GM23338 (cell line): ENCODE measurements at regions not wholly inside any gene's neighbourhood (a gene's known extent, or its start where the extent isn't known, plus 50 kb on each side); places are given as distances from the start of the nearest gene placed in this dataset.
A peak's percentile ranks its signal among the peaks of the same experiment; 100 is the strongest.

ENCODE experiments used
- ATAC-seq: fragments of 200-7000 bp; cut with Tn5 transposase; 3 replicates; pipeline ENCODE4 v1.9.1; 2020
- DNase-seq: peaks from one replicate; pipeline ENCODE4 v3.0.0-alpha.2; 2015; ENCODE audit warnings: low spot score
- H2AFZ ChIP-seq: fragments of 200-600 bp; sonication (generic); 2 replicates; pipeline ENCODE4 v1.8.0; 2016; ENCODE audit warnings: antibody characterized with exemption, mild to moderate bottlenecking, moderate library complexity
- H3F3A ChIP-seq: fragments of 200-600 bp; sonication (generic); replicated peaks from 2 replicates; pipeline ENCODE4 v1.8.0; 2017; ENCODE audit warnings: antibody characterized with exemption, mixed run types, low read depth
- H3K27ac ChIP-seq: fragments of 200-600 bp; sonication (generic); 2 replicates; pipeline ENCODE4 v1.6.1; 2016; ENCODE audit warnings: low read depth
- H3K27me3 ChIP-seq: fragments of 200-600 bp; sonication (generic); 2 replicates; pipeline ENCODE4 v1.8.0; 2016; ENCODE audit warnings: mild to moderate bottlenecking, mixed run types, moderate library complexity; ENCODE audit not compliant: insufficient read depth
- H3K36me3 ChIP-seq: fragments of 200-600 bp; sonication (generic); 2 replicates; pipeline ENCODE4 v1.8.0; 2016; ENCODE audit warnings: mild to moderate bottlenecking; ENCODE audit not compliant: insufficient read depth
- H3K4me1 ChIP-seq: fragments of 200-600 bp; sonication (generic); 2 replicates; pipeline ENCODE4 v1.8.0; 2016; ENCODE audit warnings: mild to moderate bottlenecking, moderate library complexity; ENCODE audit not compliant: insufficient read depth
- H3K4me2 ChIP-seq: fragments of 200-600 bp; sonication (generic); 2 replicates; pipeline ENCODE4 v1.7.1; 2017; ENCODE audit warnings: mixed run types
- H3K4me3 ChIP-seq: fragments of 200-600 bp; sonication (generic); 2 replicates; pipeline ENCODE4 v1.6.1; 2016; ENCODE audit warnings: mixed run types
- H3K79me2 ChIP-seq: fragments of 200-600 bp; sonication (generic); replicated peaks from 2 replicates; pipeline ENCODE4 v1.8.0; 2017; ENCODE audit warnings: mild to moderate bottlenecking; ENCODE audit not compliant: insufficient read depth
- H3K9me2 ChIP-seq: fragments of 200-600 bp; sonication (generic); 2 replicates; pipeline ENCODE4 v1.8.0; 2017; ENCODE audit not compliant: insufficient read depth
- H4K20me1 ChIP-seq: fragments of 200-600 bp; sonication (generic); replicated peaks from 2 replicates; pipeline ENCODE4 v1.8.0; 2017; ENCODE audit warnings: mild to moderate bottlenecking; ENCODE audit not compliant: insufficient read depth
- H3K27ac Mint-ChIP-seq: 2 replicates; pipeline ENCODE4 v1.8.0; 2020; ENCODE audit warnings: inconsistent platforms, mild to moderate bottlenecking, moderate library complexity, mixed read lengths
- H3K27me3 Mint-ChIP-seq: 3 replicates; pipeline ENCODE4 v1.8.0; 2022; ENCODE audit warnings: low read depth, mild to moderate bottlenecking, moderate library complexity, mixed read lengths, inconsistent platforms; ENCODE audit not compliant: insufficient read depth, poor library complexity
- H3K36me3 Mint-ChIP-seq: 3 replicates; pipeline ENCODE4 v1.8.0; 2021; ENCODE audit warnings: low read depth, mild to moderate bottlenecking, inconsistent platforms, moderate library complexity, mixed read lengths
- H3K4me1 Mint-ChIP-seq: 3 replicates; pipeline ENCODE4 v1.8.0; 2020; ENCODE audit warnings: mild to moderate bottlenecking, inconsistent platforms, mixed read lengths
- H3K4me3 Mint-ChIP-seq: 3 replicates; pipeline ENCODE4 v1.8.0; 2021; ENCODE audit warnings: moderate library complexity, mild to moderate bottlenecking, inconsistent platforms, mixed read lengths
- H3K9me3 Mint-ChIP-seq: 3 replicates; pipeline ENCODE4 v1.8.0; 2020; ENCODE audit warnings: moderate library complexity, mild to moderate bottlenecking, inconsistent platforms, mixed read lengths
- CREB1 ChIP-seq: fragments of 250-450 bp; sonication (Bioruptor Pico); IDR thresholded peaks from 2 replicates; pipeline ENCODE4 v1.5.0; 2020; ENCODE audit warnings: low read depth, mild to moderate bottlenecking, moderate library complexity
- EZH2 ChIP-seq: fragments of 200-600 bp; sonication (generic); IDR thresholded peaks from one replicate; pipeline ENCODE4 v1.8.0; 2017; ENCODE audit warnings: antibody characterized with exemption, mild to moderate bottlenecking, low read depth; ENCODE audit not compliant: unreplicated experiment
- EZH2phosphoT487 ChIP-seq: fragments of 200-600 bp; sonication (generic); IDR thresholded peaks from one replicate; pipeline ENCODE4 v1.8.1; 2018; ENCODE audit warnings: antibody characterized with exemption; ENCODE audit not compliant: unreplicated experiment
- JUNB ChIP-seq: IDR thresholded peaks from one replicate; pipeline ENCODE4 v1.6.1; 2016; ENCODE audit warnings: antibody characterized with exemption; ENCODE audit not compliant: unreplicated experiment
- NANOG ChIP-seq: IDR thresholded peaks from 2 replicates; pipeline ENCODE4 v1.6.1; 2016; ENCODE audit warnings: antibody characterized with exemption, borderline replicate concordance
- POLR2AphosphoS5 ChIP-seq: IDR thresholded peaks from 2 replicates; pipeline ENCODE4 v1.6.1; 2016; ENCODE audit warnings: antibody characterized with exemption, low read depth
- STAT1 ChIP-seq: IDR thresholded peaks from one replicate; pipeline ENCODE4 v1.6.1; 2016; ENCODE audit warnings: antibody characterized with exemption; ENCODE audit not compliant: unreplicated experiment
- ZNF114 ChIP-seq: fragments of 250-450 bp; sonication (Bioruptor Pico); IDR thresholded peaks from 2 replicates; pipeline ENCODE4 v1.5.0; 2020; ENCODE audit warnings: mild to moderate bottlenecking, moderate library complexity
- ZNF331 ChIP-seq: fragments of 250-450 bp; sonication (Bioruptor Pico); IDR thresholded peaks from 2 replicates; pipeline ENCODE4 v1.5.0; 2020; ENCODE audit warnings: low read depth, mild to moderate bottlenecking, moderate library complexity
- TF ChIP-seq, protein P1 (sequence below): IDR thresholded peaks from one replicate; pipeline ENCODE4 v1.6.1; 2018; ENCODE audit warnings: antibody characterized with exemption; ENCODE audit not compliant: unreplicated experiment
- TF ChIP-seq, protein P2 (sequence below), 2 experiments: fragments of 200-600 bp in 1 of 2; sonication (generic) in 1 of 2; conservative IDR thresholded peaks; 2 replicates each; pipeline versions ENCODE4 v1.5.1 to v1.6.1; 2016 to 2017; ENCODE audit warnings: antibody characterized with exemption in 2 of 2, low read depth in 2 of 2, mild to moderate bottlenecking in 2 of 2, moderate library complexity in 1 of 2
- TF ChIP-seq, protein P3 (sequence below): fragments of 250-450 bp; sonication (Bioruptor Pico); IDR thresholded peaks from 2 replicates; pipeline ENCODE4 v1.5.0; 2020; ENCODE audit warnings: mild to moderate bottlenecking, moderate library complexity
- TF ChIP-seq, protein P4 (sequence below): IDR thresholded peaks from 2 replicates; pipeline ENCODE4 v1.6.1; 2016; ENCODE audit warnings: antibody characterized with exemption

DNA sequence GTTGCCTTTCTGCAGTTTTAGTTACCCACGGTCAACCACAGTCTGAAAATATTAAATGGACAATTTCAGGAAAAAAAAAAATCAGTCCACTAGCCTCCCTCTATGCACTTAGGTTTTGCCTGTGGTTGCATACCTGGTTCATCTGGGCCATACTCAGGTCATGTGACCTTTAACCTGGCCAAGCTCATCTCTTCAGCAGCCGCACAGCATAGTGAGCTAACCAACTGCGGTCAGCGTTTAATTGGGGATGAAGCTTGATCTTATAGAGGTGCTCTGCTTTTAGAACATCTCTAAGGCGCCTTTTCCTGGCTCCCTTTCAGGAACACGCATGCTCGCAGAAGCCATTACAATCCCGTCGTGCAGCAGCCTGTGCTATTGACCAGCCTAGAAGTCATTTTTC lies 177.2 kb upstream of the HMGA2 start:
- Histone ChIP-seq H3F3A (no peaks in the 10 kb centered on the region), H2AFZ (peak overlapping the region; percentile 15; the same call in 1 of the 2 replicates), H3K36me3 (no peaks in the 10 kb centered on the region), H3K9me2 (0 out of 2 replicates have a peak, but pooled peaks cover 3% of the 10 kb centered on the region), H4K20me1 (no peaks in the 10 kb centered on the region), H3K27me3 (no peaks in the 10 kb centered on the region), H3K27ac (no peak overlapping the region), H3K4me1 (no peaks in the 10 kb centered on the region), H3K4me2 (no peak overlapping the region), H3K4me3 (no peak overlapping the region), H3K79me2 (no peaks in the 10 kb centered on the region)
- no peak for TF ChIP-seq ZNF114 (CRISPR knock-in tag)
- no peak for TF ChIP-seq JUNB
- TF ChIP-seq, protein P1, sequence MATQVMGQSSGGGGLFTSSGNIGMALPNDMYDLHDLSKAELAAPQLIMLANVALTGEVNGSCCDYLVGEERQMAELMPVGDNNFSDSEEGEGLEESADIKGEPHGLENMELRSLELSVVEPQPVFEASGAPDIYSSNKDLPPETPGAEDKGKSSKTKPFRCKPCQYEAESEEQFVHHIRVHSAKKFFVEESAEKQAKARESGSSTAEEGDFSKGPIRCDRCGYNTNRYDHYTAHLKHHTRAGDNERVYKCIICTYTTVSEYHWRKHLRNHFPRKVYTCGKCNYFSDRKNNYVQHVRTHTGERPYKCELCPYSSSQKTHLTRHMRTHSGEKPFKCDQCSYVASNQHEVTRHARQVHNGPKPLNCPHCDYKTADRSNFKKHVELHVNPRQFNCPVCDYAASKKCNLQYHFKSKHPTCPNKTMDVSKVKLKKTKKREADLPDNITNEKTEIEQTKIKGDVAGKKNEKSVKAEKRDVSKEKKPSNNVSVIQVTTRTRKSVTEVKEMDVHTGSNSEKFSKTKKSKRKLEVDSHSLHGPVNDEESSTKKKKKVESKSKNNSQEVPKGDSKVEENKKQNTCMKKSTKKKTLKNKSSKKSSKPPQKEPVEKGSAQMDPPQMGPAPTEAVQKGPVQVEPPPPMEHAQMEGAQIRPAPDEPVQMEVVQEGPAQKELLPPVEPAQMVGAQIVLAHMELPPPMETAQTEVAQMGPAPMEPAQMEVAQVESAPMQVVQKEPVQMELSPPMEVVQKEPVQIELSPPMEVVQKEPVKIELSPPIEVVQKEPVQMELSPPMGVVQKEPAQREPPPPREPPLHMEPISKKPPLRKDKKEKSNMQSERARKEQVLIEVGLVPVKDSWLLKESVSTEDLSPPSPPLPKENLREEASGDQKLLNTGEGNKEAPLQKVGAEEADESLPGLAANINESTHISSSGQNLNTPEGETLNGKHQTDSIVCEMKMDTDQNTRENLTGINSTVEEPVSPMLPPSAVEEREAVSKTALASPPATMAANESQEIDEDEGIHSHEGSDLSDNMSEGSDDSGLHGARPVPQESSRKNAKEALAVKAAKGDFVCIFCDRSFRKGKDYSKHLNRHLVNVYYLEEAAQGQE, result no peak
- no peak for TF ChIP-seq ZNF331
- TF ChIP-seq, protein P2, sequence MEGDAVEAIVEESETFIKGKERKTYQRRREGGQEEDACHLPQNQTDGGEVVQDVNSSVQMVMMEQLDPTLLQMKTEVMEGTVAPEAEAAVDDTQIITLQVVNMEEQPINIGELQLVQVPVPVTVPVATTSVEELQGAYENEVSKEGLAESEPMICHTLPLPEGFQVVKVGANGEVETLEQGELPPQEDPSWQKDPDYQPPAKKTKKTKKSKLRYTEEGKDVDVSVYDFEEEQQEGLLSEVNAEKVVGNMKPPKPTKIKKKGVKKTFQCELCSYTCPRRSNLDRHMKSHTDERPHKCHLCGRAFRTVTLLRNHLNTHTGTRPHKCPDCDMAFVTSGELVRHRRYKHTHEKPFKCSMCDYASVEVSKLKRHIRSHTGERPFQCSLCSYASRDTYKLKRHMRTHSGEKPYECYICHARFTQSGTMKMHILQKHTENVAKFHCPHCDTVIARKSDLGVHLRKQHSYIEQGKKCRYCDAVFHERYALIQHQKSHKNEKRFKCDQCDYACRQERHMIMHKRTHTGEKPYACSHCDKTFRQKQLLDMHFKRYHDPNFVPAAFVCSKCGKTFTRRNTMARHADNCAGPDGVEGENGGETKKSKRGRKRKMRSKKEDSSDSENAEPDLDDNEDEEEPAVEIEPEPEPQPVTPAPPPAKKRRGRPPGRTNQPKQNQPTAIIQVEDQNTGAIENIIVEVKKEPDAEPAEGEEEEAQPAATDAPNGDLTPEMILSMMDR (conservative IDR thresholded peaks at IDR 0.05; ENCODE audit: low read depth in 2 of 2), result no peak
- no peak for TF ChIP-seq EZH2
- TF ChIP-seq POLR2AphosphoS5, result no peak
- no peak for TF ChIP-seq NANOG
- TF ChIP-seq, protein P3, sequence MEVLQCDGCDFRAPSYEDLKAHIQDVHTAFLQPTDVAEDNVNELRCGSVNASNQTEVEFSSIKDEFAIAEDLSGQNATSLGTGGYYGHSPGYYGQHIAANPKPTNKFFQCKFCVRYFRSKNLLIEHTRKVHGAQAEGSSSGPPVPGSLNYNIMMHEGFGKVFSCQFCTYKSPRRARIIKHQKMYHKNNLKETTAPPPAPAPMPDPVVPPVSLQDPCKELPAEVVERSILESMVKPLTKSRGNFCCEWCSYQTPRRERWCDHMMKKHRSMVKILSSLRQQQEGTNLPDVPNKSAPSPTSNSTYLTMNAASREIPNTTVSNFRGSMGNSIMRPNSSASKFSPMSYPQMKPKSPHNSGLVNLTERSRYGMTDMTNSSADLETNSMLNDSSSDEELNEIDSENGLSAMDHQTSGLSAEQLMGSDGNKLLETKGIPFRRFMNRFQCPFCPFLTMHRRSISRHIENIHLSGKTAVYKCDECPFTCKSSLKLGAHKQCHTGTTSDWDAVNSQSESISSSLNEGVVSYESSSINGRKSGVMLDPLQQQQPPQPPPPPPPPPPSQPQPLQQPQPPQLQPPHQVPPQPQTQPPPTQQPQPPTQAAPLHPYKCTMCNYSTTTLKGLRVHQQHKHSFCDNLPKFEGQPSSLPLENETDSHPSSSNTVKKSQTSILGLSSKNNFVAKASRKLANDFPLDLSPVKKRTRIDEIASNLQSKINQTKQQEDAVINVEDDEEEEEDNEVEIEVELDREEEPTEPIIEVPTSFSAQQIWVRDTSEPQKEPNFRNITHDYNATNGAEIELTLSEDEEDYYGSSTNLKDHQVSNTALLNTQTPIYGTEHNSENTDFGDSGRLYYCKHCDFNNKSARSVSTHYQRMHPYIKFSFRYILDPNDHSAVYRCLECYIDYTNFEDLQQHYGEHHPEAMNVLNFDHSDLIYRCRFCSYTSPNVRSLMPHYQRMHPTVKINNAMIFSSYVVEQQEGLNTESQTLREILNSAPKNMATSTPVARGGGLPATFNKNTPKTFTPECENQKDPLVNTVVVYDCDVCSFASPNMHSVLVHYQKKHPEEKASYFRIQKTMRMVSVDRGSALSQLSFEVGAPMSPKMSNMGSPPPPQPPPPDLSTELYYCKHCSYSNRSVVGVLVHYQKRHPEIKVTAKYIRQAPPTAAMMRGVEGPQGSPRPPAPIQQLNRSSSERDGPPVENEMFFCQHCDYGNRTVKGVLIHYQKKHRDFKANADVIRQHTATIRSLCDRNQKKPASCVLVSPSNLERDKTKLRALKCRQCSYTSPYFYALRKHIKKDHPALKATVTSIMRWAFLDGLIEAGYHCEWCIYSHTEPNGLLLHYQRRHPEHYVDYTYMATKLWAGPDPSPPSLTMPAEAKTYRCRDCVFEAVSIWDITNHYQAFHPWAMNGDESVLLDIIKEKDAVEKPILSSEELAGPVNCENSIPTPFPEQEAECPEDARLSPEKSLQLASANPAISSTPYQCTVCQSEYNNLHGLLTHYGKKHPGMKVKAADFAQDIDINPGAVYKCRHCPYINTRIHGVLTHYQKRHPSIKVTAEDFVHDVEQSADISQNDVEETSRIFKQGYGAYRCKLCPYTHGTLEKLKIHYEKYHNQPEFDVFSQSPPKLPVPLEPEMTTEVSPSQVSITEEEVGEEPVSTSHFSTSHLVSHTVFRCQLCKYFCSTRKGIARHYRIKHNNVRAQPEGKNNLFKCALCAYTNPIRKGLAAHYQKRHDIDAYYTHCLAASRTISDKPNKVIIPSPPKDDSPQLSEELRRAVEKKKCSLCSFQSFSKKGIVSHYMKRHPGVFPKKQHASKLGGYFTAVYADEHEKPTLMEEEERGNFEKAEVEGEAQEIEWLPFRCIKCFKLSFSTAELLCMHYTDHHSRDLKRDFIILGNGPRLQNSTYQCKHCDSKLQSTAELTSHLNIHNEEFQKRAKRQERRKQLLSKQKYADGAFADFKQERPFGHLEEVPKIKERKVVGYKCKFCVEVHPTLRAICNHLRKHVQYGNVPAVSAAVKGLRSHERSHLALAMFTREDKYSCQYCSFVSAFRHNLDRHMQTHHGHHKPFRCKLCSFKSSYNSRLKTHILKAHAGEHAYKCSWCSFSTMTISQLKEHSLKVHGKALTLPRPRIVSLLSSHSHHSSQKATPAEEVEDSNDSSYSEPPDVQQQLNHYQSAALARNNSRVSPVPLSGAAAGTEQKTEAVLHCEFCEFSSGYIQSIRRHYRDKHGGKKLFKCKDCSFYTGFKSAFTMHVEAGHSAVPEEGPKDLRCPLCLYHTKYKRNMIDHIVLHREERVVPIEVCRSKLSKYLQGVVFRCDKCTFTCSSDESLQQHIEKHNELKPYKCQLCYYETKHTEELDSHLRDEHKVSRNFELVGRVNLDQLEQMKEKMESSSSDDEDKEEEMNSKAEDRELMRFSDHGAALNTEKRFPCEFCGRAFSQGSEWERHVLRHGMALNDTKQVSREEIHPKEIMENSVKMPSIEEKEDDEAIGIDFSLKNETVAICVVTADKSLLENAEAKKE (CRISPR knock-in tag), result no peak
- no peak for TF ChIP-seq CREB1
- TF ChIP-seq, protein P4, sequence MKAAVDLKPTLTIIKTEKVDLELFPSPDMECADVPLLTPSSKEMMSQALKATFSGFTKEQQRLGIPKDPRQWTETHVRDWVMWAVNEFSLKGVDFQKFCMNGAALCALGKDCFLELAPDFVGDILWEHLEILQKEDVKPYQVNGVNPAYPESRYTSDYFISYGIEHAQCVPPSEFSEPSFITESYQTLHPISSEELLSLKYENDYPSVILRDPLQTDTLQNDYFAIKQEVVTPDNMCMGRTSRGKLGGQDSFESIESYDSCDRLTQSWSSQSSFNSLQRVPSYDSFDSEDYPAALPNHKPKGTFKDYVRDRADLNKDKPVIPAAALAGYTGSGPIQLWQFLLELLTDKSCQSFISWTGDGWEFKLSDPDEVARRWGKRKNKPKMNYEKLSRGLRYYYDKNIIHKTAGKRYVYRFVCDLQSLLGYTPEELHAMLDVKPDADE, result no peak
- no peak for TF ChIP-seq EZH2phosphoT487
- no peak for TF ChIP-seq STAT1
- H3K4me3 Mint-ChIP-seq, result no peak overlapping the region
- no peak overlapping the region for H3K27ac Mint-ChIP-seq
- no peaks in the 10 kb centered on the region for H3K9me3 Mint-ChIP-seq
- DNase-seq (no peak), ATAC-seq (no peak)
- no peaks in the 10 kb centered on the region; the same call in 2 of the 3 replicates for H3K4me1 Mint-ChIP-seq
- H3K36me3 Mint-ChIP-seq, result no peaks in the 10 kb centered on the region
- peaks cover under 1% of the 10 kb centered on the region for H3K27me3 Mint-ChIP-seq
